ENCODE measurements at regions not wholly inside any gene's neighbourhood (a gene's known extent, or its start where the extent isn't known, plus 50 kb on each side); places are given as distances from the start of the nearest gene placed in this dataset.
A peak's percentile ranks its signal among the peaks of the same experiment; 100 is the strongest.

- no peak for DNase-seq (ENCODE audit: low read depth, low spot score)
- in situ Hi-C loops (cut with HindIII; ENCODE audit: low pct_unique_long_range_greater_than_20kb, low sequenced_read_pairs) = no loop called here
Observed at GRCh38 chr16:6018848-6019489, 921.4 kb upstream of the EEF2KMT start.

GRCh38 chr16:6016530-6017184 is 919.1 kb upstream of the EEF2KMT start:
- in situ Hi-C loops (cut with HindIII; ENCODE audit: low pct_unique_long_range_greater_than_20kb, low sequenced_read_pairs) = no loop called here
- peak; percentile 64 for DNase-seq (ENCODE audit: low read depth, low spot score)

GRCh38 chr16:6012716-6013115 is 915.1 kb upstream of the EEF2KMT start:
- in situ Hi-C loops (cut with HindIII; ENCODE audit: low pct_unique_long_range_greater_than_20kb, low sequenced_read_pairs) = no loop called here
- no peak for DNase-seq (ENCODE audit: low read depth, low spot score)

GRCh38 chr16:6009151-6009550 is 911.6 kb upstream of the EEF2KMT start:
- DNase-seq (ENCODE audit: low read depth, low spot score) = no peak
- in situ Hi-C loops (cut with HindIII; ENCODE audit: low pct_unique_long_range_greater_than_20kb, low sequenced_read_pairs) = no loop called here

- no peak for DNase-seq (ENCODE audit: low read depth, low spot score)
- in situ Hi-C loops (cut with HindIII; ENCODE audit: low pct_unique_long_range_greater_than_20kb, low sequenced_read_pairs) = no loop called here
Observed at GRCh38 chr16:6008670-6009069, 911.1 kb upstream of the EEF2KMT start.

GRCh38 chr16:5993356-5993755 is 895.8 kb upstream of the EEF2KMT start:
- in situ Hi-C loops (cut with HindIII; ENCODE audit: low pct_unique_long_range_greater_than_20kb, low sequenced_read_pairs) = no loop called here
- DNase-seq (ENCODE audit: low read depth, low spot score) = no peak

- in situ Hi-C loops (cut with HindIII; ENCODE audit: low pct_unique_long_range_greater_than_20kb, low sequenced_read_pairs) = no loop called here
- no peak for DNase-seq (ENCODE audit: low read depth, low spot score)
Observed at GRCh38 chr16:5982979-5983378, 885.4 kb upstream of the EEF2KMT start.

- in situ Hi-C loops (cut with HindIII; ENCODE audit: low pct_unique_long_range_greater_than_20kb, low sequenced_read_pairs) = no loop called here
- no peak for DNase-seq (ENCODE audit: low read depth, low spot score)
Observed at GRCh38 chr16:5979905-5980550, 882.4 kb upstream of the EEF2KMT start.

- in situ Hi-C loops (cut with HindIII; ENCODE audit: low pct_unique_long_range_greater_than_20kb, low sequenced_read_pairs) = no loop called here
- no peak for DNase-seq (ENCODE audit: low read depth, low spot score)
Observed at GRCh38 chr16:5977329-5977728, 879.7 kb upstream of the EEF2KMT start.

- in situ Hi-C loops (cut with HindIII; ENCODE audit: low pct_unique_long_range_greater_than_20kb, low sequenced_read_pairs) = no loop called here
Observed at GRCh38 chr16:5972747-5973146, 875.2 kb upstream of the EEF2KMT start.

GRCh38 chr16:5971924-5972323 is 874.3 kb upstream of the EEF2KMT start:
- in situ Hi-C loops (cut with HindIII; ENCODE audit: low pct_unique_long_range_greater_than_20kb, low sequenced_read_pairs) = no loop called here
- no peak for DNase-seq (ENCODE audit: low read depth, low spot score)

More at GRCh38 chr16:5972747-5973146, 875.2 kb upstream of the EEF2KMT start:
- DNase-seq (ENCODE audit: low read depth, low spot score) = no peak

- no peak for DNase-seq (ENCODE audit: low read depth, low spot score)
- in situ Hi-C loops (cut with HindIII; ENCODE audit: low pct_unique_long_range_greater_than_20kb, low sequenced_read_pairs) = no loop called here
Observed at GRCh38 chr16:5971106-5971505, 873.5 kb upstream of the EEF2KMT start.

GRCh38 chr16:5966004-5966403 is 868.4 kb upstream of the EEF2KMT start:
- in situ Hi-C loops (cut with HindIII; ENCODE audit: low pct_unique_long_range_greater_than_20kb, low sequenced_read_pairs) = no loop called here
- no peak for DNase-seq (ENCODE audit: low read depth, low spot score)

GRCh38 chr16:5965321-5965720 is 867.7 kb upstream of the EEF2KMT start:
- in situ Hi-C loops (cut with HindIII; ENCODE audit: low pct_unique_long_range_greater_than_20kb, low sequenced_read_pairs) = no loop called here
- DNase-seq (ENCODE audit: low read depth, low spot score) = no peak

- in situ Hi-C loops (cut with HindIII; ENCODE audit: low pct_unique_long_range_greater_than_20kb, low sequenced_read_pairs) = no loop called here
Observed at GRCh38 chr16:5951486-5951885, 853.9 kb upstream of the EEF2KMT start.

GRCh38 chr16:5944971-5945370 is 847.4 kb upstream of the EEF2KMT start:
- in situ Hi-C loops (cut with HindIII; ENCODE audit: low pct_unique_long_range_greater_than_20kb, low sequenced_read_pairs) = no loop called here
- no peak for DNase-seq (ENCODE audit: low read depth, low spot score)

More at GRCh38 chr16:5951486-5951885, 853.9 kb upstream of the EEF2KMT start:
- DNase-seq (ENCODE audit: low read depth, low spot score) = no peak

GRCh38 chr16:5938607-5939006 is 841.0 kb upstream of the EEF2KMT start:
- no peak for DNase-seq (ENCODE audit: low read depth, low spot score)
- in situ Hi-C loops (cut with HindIII; ENCODE audit: low pct_unique_long_range_greater_than_20kb, low sequenced_read_pairs) = no loop called here

- in situ Hi-C loops (cut with HindIII; ENCODE audit: low pct_unique_long_range_greater_than_20kb, low sequenced_read_pairs) = no loop called here
- no peak for DNase-seq (ENCODE audit: low read depth, low spot score)
Observed at GRCh38 chr16:5932906-5933305, 835.3 kb upstream of the EEF2KMT start.

- in situ Hi-C loops (cut with HindIII; ENCODE audit: low pct_unique_long_range_greater_than_20kb, low sequenced_read_pairs) = no loop called here
- no peak for DNase-seq (ENCODE audit: low read depth, low spot score)
Observed at GRCh38 chr16:5928476-5929065, 831.0 kb upstream of the EEF2KMT start.
